ENCODE measurements at regions not wholly inside any gene's neighbourhood (a gene's known extent, or its start where the extent isn't known, plus 50 kb on each side); places are given as distances from the start of the nearest gene placed in this dataset.

GRCh38 chr9:107123389-107123788 lies 159.7 kb upstream of the RAD23B start:
- Histone ChIP-seq H3K36me3 (no peaks in the 10 kb centered on the region), H3K27ac (no peak overlapping the region), H3K9me3 (no peaks in the 10 kb centered on the region), H3K4me3 (no peak overlapping the region), H3K27me3 (no peaks in the 10 kb centered on the region), H3K4me1 (no peaks in the 10 kb centered on the region)
- DNase-seq, result no peak
- intact Hi-C loops (cut with DNase I), result no loop called here
- TF ChIP-seq EP300 (IDR thresholded peaks at IDR 0.05) (no peak), POLR2AphosphoS5 (IDR thresholded peaks at IDR 0.05) (no peak), POLR2A (IDR thresholded peaks at IDR 0.05) (no peak), CTCF (IDR thresholded peaks at IDR 0.05) (no peak)

- DNase-seq, result no peak
- no peak overlapping the region for H3K4me3 ChIP-seq
- H3K27me3 ChIP-seq, result no peaks in the 10 kb centered on the region
- H3K9me3 ChIP-seq, result no peaks in the 10 kb centered on the region
- H3K4me1 ChIP-seq, result no peaks in the 10 kb centered on the region
- intact Hi-C loops (cut with DNase I), result no loop called here
- H3K36me3 ChIP-seq, result no peaks in the 10 kb centered on the region
- TF ChIP-seq CTCF (IDR thresholded peaks at IDR 0.05) (no peak), POLR2AphosphoS5 (IDR thresholded peaks at IDR 0.05) (no peak), POLR2A (IDR thresholded peaks at IDR 0.05) (no peak), EP300 (IDR thresholded peaks at IDR 0.05) (no peak)
- WGBS, 2 donors, result 84 to 86% methylated on average over 5 of the region's 5 CpGs
- no peak overlapping the region for H3K27ac ChIP-seq
Measured at GRCh38 chr9:107127608-107128007, 155.5 kb upstream of the RAD23B start.

- Histone ChIP-seq H3K27me3 (no peaks in the 10 kb centered on the region), H3K4me3 (no peak overlapping the region), H3K9me3 (no peaks in the 10 kb centered on the region), H3K27ac (no peak overlapping the region), H3K36me3 (no peaks in the 10 kb centered on the region), H3K4me1 (no peaks in the 10 kb centered on the region)
- no peak for TF ChIP-seq POLR2A (IDR thresholded peaks at IDR 0.05)
- no peak for TF ChIP-seq POLR2AphosphoS5 (IDR thresholded peaks at IDR 0.05)
- TF ChIP-seq EP300 (IDR thresholded peaks at IDR 0.05), result no peak
- no peak for TF ChIP-seq CTCF (IDR thresholded peaks at IDR 0.05)
- intact Hi-C loops (cut with DNase I), result no loop called here
- WGBS, 2 donors, result 73 to 80% methylated on average over 5 of the region's 5 CpGs
- DNase-seq, result no peak
Measured at GRCh38 chr9:107131108-107131799, 151.8 kb upstream of the RAD23B start.

GRCh38 chr9:107136296-107136695 lies 146.8 kb upstream of the RAD23B start:
- Histone ChIP-seq H3K4me3 (no peak overlapping the region), H3K36me3 (no peaks in the 10 kb centered on the region), H3K27ac (no peak overlapping the region), H3K4me1 (peaks cover 0 to 6% (median 3%) of the 10 kb centered on the region in 4 donors), H3K9me3 (no peaks in the 10 kb centered on the region), H3K27me3 (no peaks in the 10 kb centered on the region)
- WGBS, 2 donors, result 22 to 71% methylated on average over 2 of the region's 2 CpGs
- TF ChIP-seq EP300 (IDR thresholded peaks at IDR 0.05) (no peak), POLR2AphosphoS5 (IDR thresholded peaks at IDR 0.05) (no peak), CTCF (IDR thresholded peaks at IDR 0.05) (no peak), POLR2A (IDR thresholded peaks at IDR 0.05) (no peak)
- intact Hi-C loops (cut with DNase I), result no loop called here
- DNase-seq, result no peak

Measured in sigmoid colon (tissue), 6 donors.